ENCODE measurements at regions not wholly inside any gene's neighbourhood (a gene's known extent, or its start where the extent isn't known, plus 50 kb on each side); places are given as distances from the start of the nearest gene placed in this dataset.

- no peak for DNase-seq
Measured at GRCh38 chr10:78250313-78251015, 216.8 kb downstream of the RPS24 start.

DNA sequence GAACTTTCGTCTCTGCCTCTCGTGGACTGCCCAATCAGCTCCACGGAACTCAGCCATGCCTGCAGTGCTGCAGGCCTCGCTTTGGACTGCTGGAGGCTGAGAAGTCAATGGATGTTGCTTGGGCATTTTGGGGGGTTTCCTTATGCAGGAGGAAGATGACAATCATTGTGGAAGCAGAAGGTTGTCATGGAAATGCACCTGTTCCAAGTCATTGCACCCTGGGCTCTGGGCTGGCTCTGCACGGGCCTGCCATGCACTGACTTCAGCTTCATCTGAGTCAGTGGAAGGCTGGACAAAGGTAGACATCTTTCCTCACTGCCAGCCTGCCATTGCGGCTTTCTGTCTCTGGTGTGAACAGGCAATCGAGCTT lies 217.3 kb downstream of the RPS24 start:
- no peak for DNase-seq

DNA sequence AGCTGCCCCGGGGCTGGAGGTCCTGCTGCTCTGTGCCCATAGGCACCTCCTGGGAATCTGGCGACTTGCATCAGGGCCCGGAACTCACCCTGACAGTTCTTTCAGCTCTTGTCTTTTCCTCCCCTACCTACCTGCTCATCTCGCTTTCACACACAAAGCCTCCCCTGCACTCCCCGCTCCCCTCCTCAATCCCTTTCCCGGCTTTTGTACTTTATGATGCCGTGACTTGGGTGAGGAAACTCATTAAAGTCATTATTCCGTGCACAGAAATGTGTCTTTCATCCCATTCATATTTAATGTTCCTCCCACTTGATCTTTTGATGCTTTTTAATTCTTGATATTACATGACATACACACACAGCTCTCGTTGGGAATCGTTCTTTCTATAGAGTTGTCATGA lies 218.6 kb downstream of the RPS24 start:
- DNase-seq, result no peak

GRCh38 chr10:78253063-78253853 lies 219.6 kb downstream of the RPS24 start:
- no peak for DNase-seq

DNA sequence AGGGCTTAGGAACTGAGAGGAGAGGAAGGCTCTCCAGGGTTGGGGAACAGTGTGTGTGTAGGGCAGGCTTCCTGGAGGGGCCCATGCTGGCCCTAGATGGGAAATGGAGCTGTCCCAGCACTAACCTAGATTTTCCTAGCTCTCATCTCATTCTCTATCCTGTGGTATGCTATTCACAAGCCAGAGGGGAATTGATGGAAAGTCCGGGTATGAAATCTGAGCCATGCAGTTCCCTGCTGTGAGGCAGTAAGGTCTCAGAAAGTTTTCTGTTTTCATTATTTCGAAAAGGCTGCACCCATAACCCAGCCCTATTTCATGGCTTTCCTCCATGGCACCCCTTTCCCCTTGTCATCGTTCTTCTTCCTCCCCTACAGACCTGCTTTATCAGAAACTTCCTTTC lies 220.3 kb downstream of the RPS24 start:
- no peak for DNase-seq

DNA sequence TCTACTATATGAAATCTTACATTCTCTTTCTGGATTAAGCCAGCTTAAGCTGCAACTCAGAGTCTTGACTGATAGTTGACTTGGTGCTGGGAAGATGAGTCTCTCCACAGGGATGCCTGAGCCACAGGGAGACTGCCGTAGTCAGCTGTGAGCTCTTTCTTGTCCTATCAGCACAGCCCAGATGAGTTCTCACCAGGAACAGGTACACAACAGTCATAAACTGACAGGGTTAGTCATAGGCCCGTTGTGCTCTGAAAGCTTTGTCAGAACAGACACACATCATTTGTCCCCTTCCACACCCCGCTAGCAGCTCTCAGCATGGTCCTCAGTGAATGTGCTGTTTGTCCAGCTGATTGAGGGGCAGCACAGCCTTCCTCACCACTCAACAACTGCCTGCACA lies 221.6 kb downstream of the RPS24 start:
- no peak for DNase-seq

DNA sequence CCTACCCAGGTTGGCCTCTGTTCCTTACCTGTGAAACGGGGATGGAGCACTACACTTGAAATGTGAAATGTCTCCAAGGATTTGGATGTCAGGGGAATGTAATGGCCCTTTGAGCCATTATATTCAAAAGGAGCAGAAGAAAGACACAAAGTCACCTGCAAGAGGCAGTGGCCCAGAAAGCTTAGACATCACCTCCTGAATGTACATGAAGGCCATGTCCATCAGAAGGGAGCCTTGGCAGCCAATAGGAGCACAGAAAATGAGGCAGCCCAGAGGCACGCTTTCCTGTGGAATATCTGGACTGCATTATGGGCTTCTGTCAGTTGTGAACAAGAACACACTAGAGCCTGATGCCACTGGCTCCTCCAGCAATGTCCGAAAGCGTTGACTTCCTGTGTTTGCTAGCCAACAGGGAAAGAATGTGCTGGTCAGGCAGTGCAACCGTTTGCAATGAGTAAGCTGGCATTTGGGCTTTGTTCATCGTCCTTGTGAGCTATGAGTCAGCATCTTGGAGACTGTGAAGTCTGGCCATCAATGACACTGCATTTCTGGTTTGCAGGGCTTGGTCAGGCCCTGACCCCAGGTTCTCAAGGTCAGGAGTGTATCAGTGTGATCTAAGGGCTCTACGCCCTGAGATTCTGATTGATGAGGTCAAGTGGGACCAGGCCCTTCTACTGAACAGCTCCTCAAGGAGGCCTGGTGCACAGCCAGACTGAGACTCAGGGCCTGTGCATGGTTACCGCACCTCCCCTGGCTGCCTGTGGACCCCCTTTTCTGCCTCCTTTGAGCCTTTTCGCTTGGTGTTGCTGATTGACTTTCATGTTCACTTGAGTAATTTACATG lies 222.4 kb downstream of the RPS24 start:
- no peak for DNase-seq

DNA sequence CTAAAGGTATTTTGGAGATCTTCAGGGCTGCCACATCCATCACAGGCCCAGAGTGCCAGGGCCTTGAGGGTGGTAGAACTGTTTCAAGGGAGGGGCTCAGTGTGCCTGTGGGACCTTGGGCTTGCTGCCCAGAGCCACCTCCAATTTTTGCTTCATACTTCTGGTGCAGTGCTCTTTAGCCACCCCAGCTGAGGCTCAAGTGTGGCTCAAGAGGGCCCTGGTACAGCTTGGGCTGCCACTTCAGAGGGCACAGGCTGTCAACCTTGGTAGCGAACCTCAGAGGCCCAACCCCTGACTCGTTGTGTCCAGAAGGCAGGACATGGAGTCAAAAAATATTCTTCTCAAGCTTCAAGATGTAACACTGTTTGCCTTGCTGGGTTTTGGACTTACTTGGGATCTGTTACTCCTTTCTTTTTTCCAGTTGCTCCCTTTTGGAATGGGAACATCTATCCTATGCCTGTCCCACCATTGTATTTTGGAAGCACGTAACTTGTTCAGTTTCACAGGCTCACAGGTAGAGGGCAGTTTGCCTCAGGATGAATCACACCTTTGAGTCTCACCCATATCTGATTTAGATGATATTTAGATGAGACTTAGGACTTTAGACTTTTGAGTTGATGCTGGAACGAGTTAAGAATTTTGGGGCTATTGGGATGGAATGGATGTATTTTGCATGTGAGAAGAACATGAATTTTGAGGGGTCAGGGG lies 224.8 kb downstream of the RPS24 start:
- DNase-seq, result no peak

DNA sequence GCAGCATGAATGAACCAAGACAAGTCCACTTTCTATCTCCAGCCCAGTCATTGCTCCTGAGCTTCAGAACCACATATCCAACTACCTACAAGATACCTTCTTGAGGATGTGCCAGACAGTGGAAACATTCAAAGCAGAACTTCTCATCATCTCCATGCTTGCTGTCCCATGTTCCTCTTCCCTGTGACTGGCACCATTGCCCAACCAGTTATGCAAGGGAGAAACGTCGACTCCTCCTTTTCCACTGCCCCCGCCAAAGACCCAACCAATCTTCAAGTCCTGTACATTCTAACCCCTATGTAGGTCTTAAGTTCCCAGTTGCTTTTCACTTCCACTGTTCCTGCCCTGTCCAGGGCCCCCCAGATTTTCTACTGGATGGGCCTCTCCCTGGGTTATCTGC lies 225.7 kb downstream of the RPS24 start:
- DNase-seq, result no peak

GRCh38 chr10:78260141-78260540 lies 226.5 kb downstream of the RPS24 start:
- no peak for DNase-seq

GRCh38 chr10:78260680-78261079 lies 227.0 kb downstream of the RPS24 start:
- no peak for DNase-seq

GRCh38 chr10:78261291-78261690 lies 227.6 kb downstream of the RPS24 start:
- no peak for DNase-seq

GRCh38 chr10:78262860-78263259 lies 229.2 kb downstream of the RPS24 start:
- DNase-seq, result no peak

- no peak for DNase-seq
Measured at GRCh38 chr10:78263521-78263988, 229.9 kb downstream of the RPS24 start.

DNA sequence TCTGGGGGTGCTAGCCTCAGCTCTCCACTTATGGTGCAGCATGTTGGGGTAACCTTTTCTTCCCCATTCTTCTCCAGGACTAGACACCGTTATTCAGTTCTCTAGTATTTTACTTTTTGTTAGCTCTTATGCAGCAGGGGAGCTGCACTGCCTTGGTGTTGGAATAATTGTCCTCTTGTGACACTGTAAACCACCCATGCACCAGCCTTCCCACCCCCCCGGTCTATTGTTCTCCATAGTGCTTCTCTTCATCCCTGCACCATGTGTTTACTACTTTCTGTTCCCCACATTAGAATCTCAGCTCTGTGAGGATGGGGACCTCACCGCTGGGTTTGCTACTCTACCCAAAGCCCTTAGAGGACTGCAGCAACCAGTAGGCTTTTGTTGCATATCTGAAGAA lies 230.7 kb downstream of the RPS24 start:
- no peak for DNase-seq

GRCh38 chr10:78266741-78267469 lies 233.2 kb downstream of the RPS24 start:
- no peak for DNase-seq

- no peak for DNase-seq
Measured at GRCh38 chr10:78267598-78267997, 233.9 kb downstream of the RPS24 start.

- no peak for DNase-seq
Measured at GRCh38 chr10:78269060-78269459, 235.4 kb downstream of the RPS24 start.

GRCh38 chr10:78272329-78272728 lies 238.7 kb downstream of the RPS24 start:
- no peak for DNase-seq

GRCh38 chr10:78274491-78274890 lies 240.8 kb downstream of the RPS24 start:
- no peak for DNase-seq

GRCh38 chr10:78276139-78276538 lies 242.5 kb downstream of the RPS24 start:
- no peak for DNase-seq
